ENCODE measurements at regions not wholly inside any gene's neighbourhood (a gene's known extent, or its start where the extent isn't known, plus 50 kb on each side); places are given as distances from the start of the nearest gene placed in this dataset.

GRCh38 chr12:89176676-89177075 is 175.6 kb downstream of the DUSP6 start:
- TF ChIP-seq CTCF (IDR thresholded peaks at IDR 0.05), result no peak
- no peak for TF ChIP-seq FOSL2 (IDR thresholded peaks at IDR 0.05; ENCODE audit: borderline replicate concordance, low read depth)
- no peak for TF ChIP-seq EZH2phosphoT487 (IDR thresholded peaks at IDR 0.05; ENCODE audit: borderline replicate concordance, low read depth)
- TF ChIP-seq YY1 (IDR thresholded peaks at IDR 0.05; ENCODE audit: low read depth), result no peak
- no peak for TF ChIP-seq POLR2AphosphoS5 (IDR thresholded peaks at IDR 0.05; ENCODE audit: low read depth, low read length)
- no peak for TF ChIP-seq MXI1 (IDR thresholded peaks at IDR 0.05; ENCODE audit: low read depth, low read length)
- TF ChIP-seq NFIC (IDR thresholded peaks at IDR 0.05; ENCODE audit: borderline replicate concordance), result no peak
- no peak for TF ChIP-seq ZBTB33 (IDR thresholded peaks at IDR 0.05; ENCODE audit: borderline replicate concordance, low read depth)
- TF ChIP-seq NRF1 (IDR thresholded peaks at IDR 0.05; ENCODE audit: low read depth, low read length), result no peak
- TF ChIP-seq USF2 (IDR thresholded peaks at IDR 0.05; ENCODE audit: borderline replicate concordance, low read depth, low read length), result no peak
- TF ChIP-seq GABPA (IDR thresholded peaks at IDR 0.05; ENCODE audit: low read depth), result no peak
- no peak for TF ChIP-seq CHD2 (IDR thresholded peaks at IDR 0.05; ENCODE audit: low read length, partially characterized antibody)
- TF ChIP-seq TEAD4 (IDR thresholded peaks at IDR 0.05; ENCODE audit: borderline replicate concordance, insufficient read depth), result no peak
